Aorta (tissue), 5 donors: ENCODE measurements at regions not wholly inside any gene's neighbourhood (a gene's known extent, or its start where the extent isn't known, plus 50 kb on each side); places are given as distances from the start of the nearest gene placed in this dataset.

Source experiments
- ATAC-seq: fragments of 200-7000 bp; cut with Tn5 transposase; one replicate; pipeline ENCODE4 v1.9.1; 2022; ENCODE audit warnings: moderate library complexity; ENCODE audit not compliant: low FRiP score
- DNase-seq, 2 donors: peaks; one replicate each; pipeline ENCODE4 v3.0.0-alpha.2; 2020
- H3K27ac ChIP-seq, 2 donors: one replicate each; pipeline ENCODE4 v1.5.1; 2013; ENCODE audit warnings: low read length in 2 of 2, mild to moderate bottlenecking in 2 of 2, moderate library complexity in 2 of 2, control low read depth in 1 of 2, inconsistent platforms in 1 of 2, low read depth in 1 of 2
- H3K27me3 ChIP-seq, 2 donors: one replicate each; pipeline ENCODE4 v1.6.1; 2013; ENCODE audit warnings: control low read depth in 1 of 2, low read length in 1 of 2, mild to moderate bottlenecking in 1 of 2, moderate library complexity in 1 of 2; ENCODE audit not compliant: insufficient read depth in 2 of 2, control insufficient read depth in 1 of 2
- H3K36me3 ChIP-seq, 2 donors: one replicate each; pipeline ENCODE4 v1.6.1; 2013; ENCODE audit warnings: control low read depth in 1 of 2, low read length in 1 of 2, mild to moderate bottlenecking in 1 of 2; ENCODE audit not compliant: insufficient read depth in 2 of 2, control insufficient read depth in 1 of 2
- H3K4me1 ChIP-seq, 2 donors: one replicate each; pipeline ENCODE4 v1.6.1; 2013; ENCODE audit warnings: low read length in 2 of 2, control low read depth in 1 of 2, mild to moderate bottlenecking in 1 of 2, moderate library complexity in 1 of 2; ENCODE audit not compliant: insufficient read depth in 2 of 2, control insufficient read depth in 1 of 2
- H3K4me3 ChIP-seq, 2 donors: one replicate each; pipeline ENCODE4 v1.5.1; 2013; ENCODE audit warnings: low read length in 2 of 2, control low read depth in 1 of 2, mild to moderate bottlenecking in 1 of 2
- H3K9me3 ChIP-seq: one replicate; pipeline ENCODE4 v1.6.1; 2013; ENCODE audit warnings: mild to moderate bottlenecking, low read length; ENCODE audit not compliant: control insufficient read depth
- WGBS, 2 donors: extraction: QIAGEN DNeasy Blood & Tissue Kit; methylation state at CpG; one replicate each; pipeline ENCODE4 v1.1.7; 2013; 5-methylcytosine and 5-hydroxymethylcytosine counted together
- intact Hi-C, 2 donors: fragments of 100-400 bp; cut with DNase I; formaldehyde crosslinking; loops; one replicate each; pipeline versions ENCODE4 v1.14.2 to v1.15.0; 2022
- donor health status: healthy with polysubstance abuse.
- donor health status: Bipolar disorder and iron deficiency.
- donor health status: DM: no; HTN: no; CAD: no.
- donor health status: DM: no; HTN: no; CAD: no.
- donor health status: DM: yes; HTN: yes; CAD: no.

DNA sequence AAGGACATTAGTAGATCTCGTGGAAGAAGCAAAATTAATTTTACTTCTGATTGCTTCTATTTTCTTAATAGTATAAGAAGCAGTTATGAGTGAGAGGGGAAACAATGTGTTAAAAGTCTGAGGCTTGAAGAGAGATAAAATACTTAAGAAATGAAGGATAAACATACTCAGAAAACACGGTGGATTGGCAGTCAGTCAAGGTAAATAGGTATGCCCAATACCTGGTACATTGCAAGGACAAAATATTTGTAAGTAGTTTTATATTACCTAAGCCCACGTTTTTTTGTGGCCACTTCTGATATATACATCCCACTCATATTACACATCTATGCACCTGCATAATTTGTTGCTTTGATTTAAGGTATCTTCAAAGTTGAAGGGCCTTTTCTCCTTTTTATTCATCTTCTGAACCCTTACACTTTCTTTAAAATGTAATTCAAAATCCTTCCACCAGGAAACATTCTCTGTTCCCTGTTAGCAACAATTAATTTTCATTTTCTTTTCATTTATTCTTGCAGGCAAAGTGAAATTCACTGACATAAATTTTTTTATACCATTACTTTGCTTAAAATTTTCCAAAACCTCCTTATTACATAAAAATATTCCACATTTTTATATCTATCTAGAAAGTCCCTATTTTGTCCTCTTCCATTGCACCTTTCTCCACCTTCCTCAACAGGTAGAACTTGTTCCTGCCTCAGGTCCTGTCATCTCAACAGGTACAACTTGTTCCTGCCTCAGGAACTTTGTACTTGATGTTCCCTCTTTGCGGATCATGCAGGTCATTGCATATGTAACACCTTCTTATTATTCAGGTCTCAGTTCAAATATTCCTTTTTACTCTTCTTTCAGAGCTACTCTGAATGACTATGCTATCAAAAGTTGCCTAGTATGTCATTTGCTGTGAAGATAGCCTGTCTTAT, 755.7 kb upstream of the ALCAM start:
- Histone ChIP-seq H3K27ac (no peak overlapping the region), H3K36me3 (no peaks in the 10 kb centered on the region), H3K9me3 (no peaks in the 10 kb centered on the region), H3K4me3 (no peak overlapping the region), H3K27me3 (no peaks in the 10 kb centered on the region), H3K4me1 (peaks cover 0 to 2% of the 10 kb centered on the region in 2 donors)
- DNase-seq, result no peak
- no peak for ATAC-seq
- intact Hi-C loops, result no loop called here
- 53 to 57% methylated on average over 4 of the region's 4 CpGs for whole genome bisulfite sequencing, 2 donors

DNA sequence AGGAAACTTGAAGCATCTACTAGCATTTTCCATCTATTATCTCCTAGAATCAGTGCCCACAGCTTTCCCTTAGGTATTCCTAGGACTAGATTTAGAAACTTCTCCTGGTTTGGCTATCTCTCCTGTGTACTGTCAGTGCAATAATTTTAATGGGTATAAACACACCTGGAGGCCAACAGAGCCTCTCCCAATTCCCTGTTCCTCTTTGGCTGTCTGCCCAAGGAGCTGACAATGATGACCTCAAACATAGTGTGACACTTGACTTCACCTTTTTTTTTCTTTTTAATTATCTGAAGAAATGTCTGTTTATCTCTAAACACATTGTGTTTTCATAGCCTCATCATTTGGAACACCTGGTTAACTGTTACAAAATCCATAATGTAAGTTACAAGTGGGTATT, 754.5 kb upstream of the ALCAM start:
- ATAC-seq, result no peak
- Histone ChIP-seq H3K27ac (no peak overlapping the region), H3K9me3 (no peaks in the 10 kb centered on the region), H3K4me3 (no peak overlapping the region), H3K27me3 (no peaks in the 10 kb centered on the region), H3K4me1 (peaks cover 2 to 5% of the 10 kb centered on the region in 2 donors), H3K36me3 (no peaks in the 10 kb centered on the region)
- DNase-seq, result no peak
- intact Hi-C loops, result no loop called here

DNA sequence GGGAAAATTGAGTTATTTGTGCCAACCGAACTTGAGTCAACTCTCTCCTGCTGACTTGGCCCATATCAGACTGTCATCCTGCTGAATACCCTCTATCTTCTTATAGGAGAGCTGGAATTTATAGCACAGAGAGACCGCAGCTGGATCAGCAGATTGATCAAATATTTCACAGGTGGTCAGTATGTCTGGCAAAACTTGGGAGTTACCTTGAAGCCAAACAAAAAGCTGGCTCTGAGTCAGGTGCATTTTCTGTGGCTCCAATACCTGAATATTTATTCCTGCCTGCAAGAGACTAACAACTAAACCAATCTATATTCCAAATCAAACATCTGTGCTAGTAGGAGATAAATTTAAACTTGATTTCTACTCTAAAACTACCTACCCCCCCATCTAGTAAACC, 752.1 kb upstream of the ALCAM start:
- Histone ChIP-seq H3K27me3 (no peaks in the 10 kb centered on the region), H3K27ac (no peak overlapping the region), H3K9me3 (no peaks in the 10 kb centered on the region), H3K4me3 (no peak overlapping the region), H3K36me3 (no peaks in the 10 kb centered on the region), H3K4me1 (peaks cover 2 to 5% of the 10 kb centered on the region in 2 donors)
- 95 to 98% methylated on average over 2 of the region's 2 CpGs for WGBS, 2 donors
- no peak for DNase-seq
- intact Hi-C loops, result no loop called here
- ATAC-seq, result no peak

DNA sequence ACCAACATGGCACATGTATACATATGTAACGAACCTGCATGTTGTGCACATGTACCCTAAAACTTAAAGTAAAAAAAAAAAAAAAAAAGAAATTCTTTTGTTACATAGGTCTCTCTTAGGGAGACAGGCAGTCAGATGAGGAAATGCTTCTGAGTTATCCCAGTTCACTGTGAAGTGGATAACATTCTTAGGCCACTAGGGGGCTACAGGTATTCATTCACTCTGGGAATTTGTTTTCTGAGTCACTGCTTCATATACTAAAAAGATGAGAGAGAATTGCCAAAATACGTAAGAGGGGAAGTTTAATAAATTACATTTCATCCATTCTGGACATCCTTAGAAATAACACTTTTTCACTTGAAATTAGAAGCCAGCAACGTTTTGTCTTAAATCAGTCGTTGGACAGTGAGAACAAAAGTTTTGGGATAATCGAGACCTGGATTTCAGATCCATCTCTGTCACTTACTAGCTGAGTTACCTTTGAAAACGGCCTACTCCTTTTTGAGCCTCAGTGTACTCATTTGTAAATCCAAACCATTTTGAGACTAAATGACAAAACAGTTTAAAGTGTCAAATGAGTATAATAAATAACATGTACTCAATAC, 738.4 kb upstream of the ALCAM start:
- H3K36me3 ChIP-seq, result no peaks in the 10 kb centered on the region
- ATAC-seq (no peak), DNase-seq (no peak)
- no peaks in the 10 kb centered on the region for H3K27me3 ChIP-seq
- no peak overlapping the region for H3K4me3 ChIP-seq
- intact Hi-C loops, result loop anchor here in 1 of 2 donors (10.0 kb wide), 1 partner anchor 737 kb away; the partner anchor contains the start of gene ALCAM
- WGBS, 2 donors, result 55 to 63% methylated on average over 6 of the region's 6 CpGs
- H3K4me1 ChIP-seq, result peaks cover 0 to 2% of the 10 kb centered on the region in 2 donors
- H3K27ac ChIP-seq, result no peak overlapping the region
- H3K9me3 ChIP-seq, result no peaks in the 10 kb centered on the region

DNA sequence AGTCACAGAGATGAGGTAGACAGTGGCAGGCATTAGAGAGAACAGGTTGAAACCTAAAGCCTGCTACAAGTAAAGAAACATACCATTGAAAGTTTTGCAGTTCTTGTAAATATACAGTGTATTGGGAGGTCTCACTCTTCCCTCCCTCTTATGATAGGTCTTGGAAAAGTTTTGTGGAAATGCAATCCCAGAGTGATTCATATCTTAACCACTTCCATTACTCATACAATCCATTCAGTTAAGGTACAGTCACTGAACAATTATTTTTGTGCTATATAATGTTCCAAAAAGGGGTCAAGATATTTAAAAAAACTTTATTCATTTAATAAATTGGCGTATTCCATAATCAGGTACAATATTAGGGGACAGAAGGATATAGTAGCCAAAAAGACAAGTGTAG, 737.7 kb upstream of the ALCAM start:
- intact Hi-C loops, result loop anchor here in 1 of 2 donors (10.0 kb wide), 1 partner anchor 736 kb away; the partner anchor contains the start of gene ALCAM
- Histone ChIP-seq H3K4me1 (peaks cover 0 to 2% of the 10 kb centered on the region in 2 donors), H3K4me3 (no peak overlapping the region), H3K9me3 (no peaks in the 10 kb centered on the region), H3K27me3 (no peaks in the 10 kb centered on the region), H3K36me3 (no peaks in the 10 kb centered on the region), H3K27ac (no peak overlapping the region)
- no peak for ATAC-seq
- DNase-seq, result no peak
- 42 to 46% methylated on average over 1 of the region's 1 CpG for WGBS, 2 donors

DNA sequence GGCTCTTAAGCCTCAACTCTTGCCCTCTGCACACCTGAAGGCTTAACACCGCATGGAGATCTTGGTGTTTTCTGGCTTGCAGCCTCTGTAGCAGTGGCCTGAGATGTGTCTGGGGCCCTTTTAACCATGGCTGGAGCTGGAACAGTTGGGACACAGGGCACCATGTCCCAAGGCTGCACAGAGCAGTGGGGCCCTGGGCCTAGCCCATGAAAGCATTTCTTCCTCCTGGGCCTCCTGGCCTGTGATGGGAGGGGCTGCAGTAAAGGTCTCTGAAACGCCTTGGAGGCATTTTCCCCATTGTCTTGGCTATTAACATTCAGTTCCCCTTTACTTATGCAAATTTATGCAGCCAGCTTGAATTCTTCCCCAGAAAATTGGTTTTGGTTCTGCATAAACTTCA, 735.5 kb upstream of the ALCAM start:
- Histone ChIP-seq H3K27me3 (no peaks in the 10 kb centered on the region), H3K4me3 (no peak overlapping the region), H3K36me3 (no peaks in the 10 kb centered on the region), H3K27ac (no peak overlapping the region), H3K4me1 (peaks cover 0 to 2% of the 10 kb centered on the region in 2 donors), H3K9me3 (no peaks in the 10 kb centered on the region)
- ATAC-seq (no peak), DNase-seq (no peak)
- intact Hi-C loops, result no loop called here
- 89 to 95% methylated on average over 2 of the region's 2 CpGs for WGBS, 2 donors

DNA sequence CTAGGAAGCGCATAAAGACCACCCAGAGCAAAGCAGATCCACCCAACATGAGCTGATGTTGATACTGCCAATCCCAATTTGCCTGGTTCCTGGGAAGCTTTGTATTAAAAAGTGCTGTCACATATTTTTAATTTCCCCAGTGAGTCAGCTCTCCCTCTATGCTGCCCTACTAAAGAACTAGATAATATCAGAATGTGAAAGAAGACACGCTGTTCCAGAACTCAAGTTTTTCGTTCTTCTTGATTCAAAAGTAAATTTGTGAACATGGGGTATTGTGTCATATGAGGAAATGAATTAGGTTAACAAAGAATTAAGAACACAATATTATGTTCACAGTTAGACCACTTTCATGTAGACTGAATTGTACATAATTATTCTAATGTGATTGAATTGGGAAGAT, 734.2 kb upstream of the ALCAM start:
- ATAC-seq, result no peak
- 96 to 98% methylated on average over 3 of the region's 3 CpGs for WGBS, 2 donors
- intact Hi-C loops, result no loop called here

DNA sequence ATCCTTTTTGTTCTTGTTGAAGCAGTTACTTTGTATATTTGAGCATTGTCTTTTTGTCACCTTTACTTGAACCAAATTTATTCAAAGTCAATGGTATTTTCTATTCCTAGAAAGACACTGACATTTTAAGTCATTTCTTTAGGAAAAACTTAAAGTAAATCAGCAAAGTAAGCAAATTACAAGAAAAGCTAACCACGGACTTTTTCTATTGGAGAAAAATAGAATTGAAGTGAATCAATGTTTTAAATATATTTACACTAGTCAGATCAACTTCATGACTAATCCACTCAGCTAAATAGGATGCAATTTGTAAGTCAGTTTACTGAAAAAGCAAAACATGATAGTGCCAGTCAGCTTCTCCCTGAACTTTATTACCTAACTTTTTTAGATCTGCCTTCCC, 733.8 kb upstream of the ALCAM start:
- H3K9me3 ChIP-seq, result no peaks in the 10 kb centered on the region
- peaks cover 0 to 2% of the 10 kb centered on the region in 2 donors for H3K4me1 ChIP-seq
- no peak for ATAC-seq
- H3K27me3 ChIP-seq, result no peaks in the 10 kb centered on the region
- WGBS, 2 donors, result 71 to 87% methylated on average over 1 of the region's 1 CpG
- H3K4me3 ChIP-seq, result no peak overlapping the region
- H3K36me3 ChIP-seq, result no peaks in the 10 kb centered on the region
- intact Hi-C loops, result no loop called here
- H3K27ac ChIP-seq, result no peak overlapping the region
- DNase-seq, result no peak

More for the DNA sequence above, 734.2 kb upstream of the ALCAM start:
- H3K27ac ChIP-seq, result no peak overlapping the region
- no peak overlapping the region for H3K4me3 ChIP-seq
- H3K4me1 ChIP-seq, result peaks cover 0 to 2% of the 10 kb centered on the region in 2 donors
- DNase-seq, result no peak
- H3K27me3 ChIP-seq, result no peaks in the 10 kb centered on the region
- H3K9me3 ChIP-seq, result no peaks in the 10 kb centered on the region
- H3K36me3 ChIP-seq, result no peaks in the 10 kb centered on the region
